ENCODE measurements at regions not wholly inside any gene's neighbourhood (a gene's known extent, or its start where the extent isn't known, plus 50 kb on each side); places are given as distances from the start of the nearest gene placed in this dataset.

DNA sequence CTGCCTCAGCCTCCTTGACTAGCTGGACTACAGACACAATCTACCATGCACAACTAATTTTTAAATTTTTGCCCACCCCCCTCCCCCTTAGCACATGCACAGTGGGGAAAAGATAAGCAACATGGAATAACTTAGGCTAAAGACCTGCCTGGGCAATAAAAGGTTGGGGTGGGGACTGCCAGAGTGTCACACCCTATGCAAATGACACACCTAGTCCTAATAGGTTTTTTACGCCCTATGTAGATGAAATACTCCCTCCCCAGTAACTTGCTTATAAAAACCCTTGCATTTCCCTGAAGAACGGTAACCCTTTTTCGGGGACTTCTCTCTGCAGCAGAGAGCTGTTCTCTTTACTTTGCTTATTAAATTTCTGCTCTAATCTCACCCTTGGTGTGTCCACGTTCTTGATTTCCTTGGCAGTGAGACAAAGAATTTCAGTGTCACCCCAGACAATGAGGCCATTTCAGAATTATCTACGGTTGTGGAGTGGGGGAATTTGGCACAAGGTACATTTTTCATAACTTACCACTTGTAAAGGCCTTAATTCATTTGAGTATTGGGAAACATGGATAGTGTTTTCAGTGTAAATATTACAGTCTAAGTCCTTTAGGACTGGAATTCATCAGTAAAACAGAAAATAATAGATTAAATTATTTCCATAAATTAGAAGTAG lies 109.2 kb downstream of the NOL4 start:
- DNase-seq (ENCODE audit: low read depth, low spot score): no peak
- Histone ChIP-seq H3K27ac (ENCODE audit: low read length) (no peak overlapping the region), H3K36me3 (ENCODE audit: control insufficient read depth, insufficient read depth, low read length) (no peaks in the 10 kb centered on the region), H3K4me1 (ENCODE audit: control insufficient read depth, insufficient read depth, low read length) (no peaks in the 10 kb centered on the region), H3K9me3 (ENCODE audit: control insufficient read depth, insufficient read depth, low read length) (no peaks in the 10 kb centered on the region; the same call in 1 of the 2 replicates), H3K27me3 (ENCODE audit: control insufficient read depth, insufficient read depth, low read length) (no peaks in the 10 kb centered on the region; the same call in 1 of the 2 replicates), H3K4me3 (ENCODE audit: low read length) (no peak overlapping the region)
- WGBS (ENCODE audit: insufficient coverage, insufficient read length): no CpG with 5 or more reads among the region's 5 CpGs

GRCh38 chr18:34114996-34115395 lies 109.7 kb downstream of the NOL4 start:
- no peak overlapping the region for H3K4me3 ChIP-seq (ENCODE audit: low read length)
- no peaks in the 10 kb centered on the region; the same call in 1 of the 2 replicates for H3K27me3 ChIP-seq (ENCODE audit: control insufficient read depth, insufficient read depth, low read length)
- H3K27ac ChIP-seq (ENCODE audit: low read length): no peak overlapping the region
- no peaks in the 10 kb centered on the region; the same call in 1 of the 2 replicates for H3K9me3 ChIP-seq (ENCODE audit: control insufficient read depth, insufficient read depth, low read length)
- no peak for DNase-seq (ENCODE audit: low read depth, low spot score)
- WGBS (ENCODE audit: insufficient coverage, insufficient read length): no CpG with 5 or more reads among the region's 4 CpGs
- H3K4me1 ChIP-seq (ENCODE audit: control insufficient read depth, insufficient read depth, low read length): no peaks in the 10 kb centered on the region
- no peaks in the 10 kb centered on the region for H3K36me3 ChIP-seq (ENCODE audit: control insufficient read depth, insufficient read depth, low read length)

DNA sequence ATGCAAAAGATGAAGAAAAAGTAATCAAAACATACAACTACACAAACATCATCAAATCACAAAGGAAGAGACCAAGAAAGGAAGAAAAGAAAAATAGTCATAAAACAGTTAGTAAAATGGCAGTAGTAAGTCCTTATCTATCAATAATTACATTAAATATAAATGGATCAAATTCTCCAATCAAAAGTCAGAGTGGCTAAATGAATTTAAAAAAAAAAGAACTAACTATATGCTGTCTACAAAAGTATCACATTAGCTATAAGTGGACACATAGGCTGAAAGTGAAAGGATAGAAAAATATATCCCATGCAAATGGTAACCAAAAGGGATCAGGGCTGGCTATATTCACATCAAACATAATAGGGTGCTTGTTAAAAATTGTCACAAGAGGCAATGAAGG lies 116.5 kb downstream of the NOL4 start:
- Histone ChIP-seq H3K4me1 (ENCODE audit: control insufficient read depth, insufficient read depth, low read length) (no peaks in the 10 kb centered on the region), H3K36me3 (ENCODE audit: control insufficient read depth, insufficient read depth, low read length) (no peaks in the 10 kb centered on the region), H3K27me3 (ENCODE audit: control insufficient read depth, insufficient read depth, low read length) (no peaks in the 10 kb centered on the region), H3K27ac (ENCODE audit: low read length) (no peak overlapping the region), H3K4me3 (ENCODE audit: low read length) (no peak overlapping the region), H3K9me3 (ENCODE audit: control insufficient read depth, insufficient read depth, low read length) (no peaks in the 10 kb centered on the region)
- DNase-seq (ENCODE audit: low read depth, low spot score): no peak

DNA sequence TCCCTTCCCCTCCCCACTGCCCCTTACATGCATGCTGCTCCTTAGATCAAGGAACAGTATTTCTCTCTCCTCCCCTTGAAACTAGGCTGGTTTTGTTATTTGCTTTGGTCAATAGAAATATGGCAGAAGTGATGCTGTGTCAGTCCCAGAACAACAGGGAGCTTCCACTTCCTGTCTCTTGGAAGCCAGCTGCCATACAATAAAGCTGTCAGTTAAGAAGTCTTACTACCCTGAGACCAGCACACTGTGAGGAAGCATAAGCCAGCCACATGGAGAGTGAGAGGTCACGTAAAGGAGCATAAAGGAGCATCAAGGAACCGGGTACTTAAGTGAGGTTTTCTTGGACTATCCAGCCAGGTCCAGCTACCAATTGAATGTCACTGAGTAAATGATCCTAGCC lies 126.6 kb downstream of the NOL4 start:
- H3K4me3 ChIP-seq (ENCODE audit: low read length): no peak overlapping the region
- no CpG with 5 or more reads among the region's 2 CpGs for WGBS (ENCODE audit: insufficient coverage, insufficient read length)
- no peak for DNase-seq (ENCODE audit: low read depth, low spot score)
- no peaks in the 10 kb centered on the region for H3K36me3 ChIP-seq (ENCODE audit: control insufficient read depth, insufficient read depth, low read length)
- no peaks in the 10 kb centered on the region for H3K4me1 ChIP-seq (ENCODE audit: control insufficient read depth, insufficient read depth, low read length)
- no peaks in the 10 kb centered on the region for H3K27me3 ChIP-seq (ENCODE audit: control insufficient read depth, insufficient read depth, low read length)
- no peaks in the 10 kb centered on the region for H3K9me3 ChIP-seq (ENCODE audit: control insufficient read depth, insufficient read depth, low read length)
- H3K27ac ChIP-seq (ENCODE audit: low read length): no peak overlapping the region

DNA sequence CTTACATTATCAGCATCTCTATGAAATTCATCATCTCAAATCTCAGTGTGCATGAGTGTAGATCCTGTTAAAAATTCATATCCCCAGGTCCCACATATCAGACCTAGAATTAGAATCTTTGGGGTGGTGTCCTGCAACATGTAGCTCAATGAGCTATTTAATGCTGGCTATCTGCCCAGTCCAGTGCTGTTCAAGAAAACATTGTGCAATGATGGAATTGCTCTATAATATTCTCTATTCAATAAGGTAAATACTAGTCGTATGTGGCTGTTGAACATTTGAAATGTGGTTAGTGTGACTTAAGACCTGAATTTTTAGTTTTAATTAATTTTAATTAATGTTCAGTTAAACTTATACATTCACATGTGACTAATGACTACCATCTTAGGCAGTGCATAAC lies 127.4 kb downstream of the NOL4 start:
- no peaks in the 10 kb centered on the region for H3K27me3 ChIP-seq (ENCODE audit: control insufficient read depth, insufficient read depth, low read length)
- no peaks in the 10 kb centered on the region for H3K36me3 ChIP-seq (ENCODE audit: control insufficient read depth, insufficient read depth, low read length)
- no peaks in the 10 kb centered on the region for H3K4me1 ChIP-seq (ENCODE audit: control insufficient read depth, insufficient read depth, low read length)
- WGBS (ENCODE audit: insufficient coverage, insufficient read length): no CpG with 5 or more reads among the region's 1 CpG
- no peak overlapping the region for H3K27ac ChIP-seq (ENCODE audit: low read length)
- no peaks in the 10 kb centered on the region for H3K9me3 ChIP-seq (ENCODE audit: control insufficient read depth, insufficient read depth, low read length)
- DNase-seq (ENCODE audit: low read depth, low spot score): no peak
- no peak overlapping the region for H3K4me3 ChIP-seq (ENCODE audit: low read length)

GRCh38 chr18:34094148-34094547 lies 130.6 kb downstream of the NOL4 start:
- no CpG with 5 or more reads among the region's 1 CpG for WGBS (ENCODE audit: insufficient coverage, insufficient read length)

DNA sequence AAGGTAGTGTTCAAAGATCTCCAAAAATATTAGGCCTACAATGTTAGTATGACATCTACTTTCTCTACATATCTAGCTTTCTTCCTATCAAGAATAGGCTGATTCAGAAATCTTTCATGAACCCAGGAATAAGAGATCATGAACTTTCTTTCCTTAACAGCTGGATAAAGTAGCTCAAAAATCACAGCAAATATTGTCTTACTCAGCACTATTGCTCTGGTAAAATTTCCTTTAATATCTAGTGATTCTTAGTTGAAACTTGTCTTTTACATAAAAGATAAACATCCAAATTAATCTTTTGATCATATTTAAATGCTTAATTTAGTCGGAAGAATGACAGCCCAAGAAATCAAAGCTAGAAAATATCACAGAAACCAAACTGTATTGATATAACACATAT lies 131.9 kb downstream of the NOL4 start:
- no peak for DNase-seq (ENCODE audit: low read depth, low spot score)
- Histone ChIP-seq H3K4me1 (ENCODE audit: control insufficient read depth, insufficient read depth, low read length) (no peaks in the 10 kb centered on the region), H3K9me3 (ENCODE audit: control insufficient read depth, insufficient read depth, low read length) (no peaks in the 10 kb centered on the region), H3K4me3 (ENCODE audit: low read length) (no peak overlapping the region), H3K27ac (ENCODE audit: low read length) (no peak overlapping the region), H3K27me3 (ENCODE audit: control insufficient read depth, insufficient read depth, low read length) (no peaks in the 10 kb centered on the region), H3K36me3 (ENCODE audit: control insufficient read depth, insufficient read depth, low read length) (no peaks in the 10 kb centered on the region)
- no CpG with 5 or more reads among the region's 1 CpG for WGBS (ENCODE audit: insufficient coverage, insufficient read length)

More at GRCh38 chr18:34094148-34094547, 130.6 kb downstream of the NOL4 start:
- Histone ChIP-seq H3K36me3 (ENCODE audit: control insufficient read depth, insufficient read depth, low read length) (no peaks in the 10 kb centered on the region), H3K9me3 (ENCODE audit: control insufficient read depth, insufficient read depth, low read length) (no peaks in the 10 kb centered on the region), H3K27me3 (ENCODE audit: control insufficient read depth, insufficient read depth, low read length) (no peaks in the 10 kb centered on the region), H3K4me3 (ENCODE audit: low read length) (no peak overlapping the region), H3K4me1 (ENCODE audit: control insufficient read depth, insufficient read depth, low read length) (no peaks in the 10 kb centered on the region), H3K27ac (ENCODE audit: low read length) (no peak overlapping the region)
- DNase-seq (ENCODE audit: low read depth, low spot score): no peak

- no peaks in the 10 kb centered on the region for H3K27me3 ChIP-seq (ENCODE audit: control insufficient read depth, insufficient read depth, low read length)
- no peaks in the 10 kb centered on the region for H3K36me3 ChIP-seq (ENCODE audit: control insufficient read depth, insufficient read depth, low read length)
- WGBS (ENCODE audit: insufficient coverage, insufficient read length): no CpG with 5 or more reads among the region's 1 CpG
- H3K27ac ChIP-seq (ENCODE audit: low read length): no peak overlapping the region
- H3K4me3 ChIP-seq (ENCODE audit: low read length): no peak overlapping the region
- H3K4me1 ChIP-seq (ENCODE audit: control insufficient read depth, insufficient read depth, low read length): no peaks in the 10 kb centered on the region; the same call in 1 of the 2 replicates
- DNase-seq (ENCODE audit: low read depth, low spot score): no peak
- H3K9me3 ChIP-seq (ENCODE audit: control insufficient read depth, insufficient read depth, low read length): no peaks in the 10 kb centered on the region
Measured at GRCh38 chr18:34086370-34086769, 138.3 kb downstream of the NOL4 start.

- no CpG with 5 or more reads among the region's 4 CpGs for WGBS (ENCODE audit: insufficient coverage, insufficient read length)
- DNase-seq (ENCODE audit: low read depth, low spot score): no peak
- no peak overlapping the region for H3K4me3 ChIP-seq (ENCODE audit: low read length)
- no peak overlapping the region for H3K27ac ChIP-seq (ENCODE audit: low read length)
- no peaks in the 10 kb centered on the region for H3K27me3 ChIP-seq (ENCODE audit: control insufficient read depth, insufficient read depth, low read length)
- H3K4me1 ChIP-seq (ENCODE audit: control insufficient read depth, insufficient read depth, low read length): no peaks in the 10 kb centered on the region; the same call in 1 of the 2 replicates
- H3K9me3 ChIP-seq (ENCODE audit: control insufficient read depth, insufficient read depth, low read length): no peaks in the 10 kb centered on the region
- H3K36me3 ChIP-seq (ENCODE audit: control insufficient read depth, insufficient read depth, low read length): no peaks in the 10 kb centered on the region
Measured at GRCh38 chr18:34085140-34085739, 139.5 kb downstream of the NOL4 start.

DNA sequence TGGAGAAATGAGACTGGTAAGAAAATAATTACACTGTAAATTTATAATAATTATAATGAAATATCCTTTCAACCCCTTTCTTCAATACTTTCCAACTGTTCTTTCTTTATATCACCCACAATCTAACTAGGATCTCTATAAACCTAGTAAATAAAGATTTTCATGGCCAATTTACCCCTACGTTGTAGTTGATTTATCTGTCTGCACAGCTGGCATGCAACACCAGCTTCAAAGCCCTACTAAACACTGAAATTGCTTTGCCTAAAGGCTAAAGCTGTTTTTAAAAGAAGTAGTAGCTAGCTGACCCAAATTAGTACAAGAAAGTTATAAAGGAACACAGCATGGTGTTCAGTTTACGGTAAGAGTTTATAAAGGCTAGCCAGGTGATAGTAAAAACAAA lies 140.1 kb downstream of the NOL4 start:
- no peak for DNase-seq (ENCODE audit: low read depth, low spot score)
- WGBS (ENCODE audit: insufficient coverage, insufficient read length): no CpG with 5 or more reads among the region's 2 CpGs
- no peaks in the 10 kb centered on the region; the same call in 1 of the 2 replicates for H3K4me1 ChIP-seq (ENCODE audit: control insufficient read depth, insufficient read depth, low read length)
- no peak overlapping the region for H3K4me3 ChIP-seq (ENCODE audit: low read length)
- H3K9me3 ChIP-seq (ENCODE audit: control insufficient read depth, insufficient read depth, low read length): no peaks in the 10 kb centered on the region
- H3K27me3 ChIP-seq (ENCODE audit: control insufficient read depth, insufficient read depth, low read length): no peaks in the 10 kb centered on the region
- no peaks in the 10 kb centered on the region for H3K36me3 ChIP-seq (ENCODE audit: control insufficient read depth, insufficient read depth, low read length)
- H3K27ac ChIP-seq (ENCODE audit: low read length): no peak overlapping the region

All from iPS DF 6.9 (cell line).